Loucy (cell line): ENCODE measurements at regions not wholly inside any gene's neighbourhood (a gene's known extent, or its start where the extent isn't known, plus 50 kb on each side); places are given as distances from the start of the nearest gene placed in this dataset.

Experiments
- H2AFZ ChIP-seq: fragments of 200-600 bp; sonication (generic); 2 replicates; pipeline ENCODE4 v1.6.0; 2016; ENCODE audit warnings: antibody characterized with exemption, mild to moderate bottlenecking, low read length, moderate library complexity
- H3F3A ChIP-seq: fragments of 200-600 bp; 2 replicates; pipeline ENCODE4 v1.6.0; 2016; ENCODE audit warnings: antibody characterized with exemption, low read depth, mild to moderate bottlenecking
- H3K27me3 ChIP-seq: fragments of 200-600 bp; sonication (generic); 2 replicates; pipeline ENCODE4 v1.6.1; 2014; ENCODE audit warnings: low read length, mild to moderate bottlenecking; ENCODE audit not compliant: insufficient read depth, poor library complexity, severe bottlenecking
- H3K36me3 ChIP-seq: fragments of 200-600 bp; sonication (generic); 2 replicates; pipeline ENCODE4 v1.6.1; 2016; ENCODE audit warnings: low read length; ENCODE audit not compliant: insufficient read depth
- H3K4me1 ChIP-seq: fragments of 200-600 bp; sonication (generic); 2 replicates; pipeline ENCODE4 v1.5.1; 2014; ENCODE audit warnings: low read length, mild to moderate bottlenecking; ENCODE audit not compliant: insufficient read depth, poor library complexity, severe bottlenecking
- H3K4me2 ChIP-seq: fragments of 200-600 bp; sonication (generic); 2 replicates; pipeline ENCODE4 v1.6.0; 2014; ENCODE audit warnings: antibody characterized with exemption, low read length, low read depth, mild to moderate bottlenecking; ENCODE audit not compliant: poor library complexity, severe bottlenecking
- H3K4me3 ChIP-seq: fragments of 200-600 bp; sonication (generic); 2 replicates; pipeline ENCODE4 v1.5.1; 2014; ENCODE audit warnings: low read length, mild to moderate bottlenecking, mixed read lengths; ENCODE audit not compliant: poor library complexity, severe bottlenecking
- H3K79me2 ChIP-seq: fragments of 200-600 bp; sonication (generic); 2 replicates; pipeline ENCODE4 v1.6.1; 2014; ENCODE audit warnings: low read length; ENCODE audit not compliant: insufficient read depth
- H3K9ac ChIP-seq: fragments of 200-600 bp; sonication (generic); 2 replicates; pipeline ENCODE4 v1.6.0; 2014; ENCODE audit warnings: mild to moderate bottlenecking, low read depth, low read length, moderate library complexity; ENCODE audit not compliant: poor library complexity, severe bottlenecking
- H3K9me2 ChIP-seq: fragments of 200-600 bp; sonication (generic); replicated peaks from 2 replicates; pipeline ENCODE4 v1.6.1; 2016; ENCODE audit warnings: low read depth, low read length, mixed read lengths
- H3K9me3 ChIP-seq: fragments of 200-600 bp; sonication (generic); 2 replicates; pipeline ENCODE4 v1.6.1; 2014; ENCODE audit warnings: mild to moderate bottlenecking, antibody characterized with exemption, low read length, low read depth; ENCODE audit not compliant: insufficient read depth
- H4K20me1 ChIP-seq: fragments of 200-600 bp; sonication (generic); 2 replicates; pipeline ENCODE4 v1.6.0; 2014; ENCODE audit warnings: antibody characterized with exemption, low read length, mild to moderate bottlenecking; ENCODE audit not compliant: insufficient read depth, poor library complexity, severe bottlenecking
- EZH2phosphoT487 ChIP-seq: fragments of 200-600 bp; IDR thresholded peaks from 2 replicates; pipeline ENCODE4 v1.6.1; 2018; ENCODE audit warnings: antibody characterized with exemption, mild to moderate bottlenecking, moderate library complexity, borderline replicate concordance
- TF ChIP-seq, protein P1 (sequence below): fragments of 200-600 bp; sonication (generic); conservative IDR thresholded peaks from 2 replicates; pipeline ENCODE4 v1.5.1; 2014; ENCODE audit warnings: mild to moderate bottlenecking, antibody characterized with exemption, low read length

DNA sequence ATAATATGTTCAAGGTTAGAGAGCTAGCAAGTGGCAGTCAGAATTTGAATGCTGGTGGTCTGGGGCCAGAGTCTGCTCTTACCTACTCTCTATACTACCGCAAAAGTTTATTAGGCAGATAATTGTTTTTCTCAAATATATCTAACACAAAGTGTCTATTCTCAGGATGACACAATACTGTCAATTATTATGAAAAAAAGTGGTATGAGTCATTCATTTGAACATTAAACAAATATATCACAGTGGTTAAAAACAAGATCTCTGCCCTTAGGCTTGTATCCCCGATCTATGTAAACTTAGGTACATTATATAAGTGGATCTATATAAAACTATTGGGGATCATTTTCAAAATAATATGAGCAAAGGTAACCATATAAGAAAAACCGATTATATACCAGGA is 354.9 kb downstream of the CETN3 start:
- Histone ChIP-seq H3K4me3 (no peak overlapping the region), H3K4me2 (no peak overlapping the region), H3K9me2 (no peaks in the 10 kb centered on the region), H3K9ac (no peak overlapping the region), H3K79me2 (no peaks in the 10 kb centered on the region), H3K36me3 (no peaks in the 10 kb centered on the region), H3K27me3 (no peaks in the 10 kb centered on the region), H2AFZ (no peak overlapping the region), H3K4me1 (no peaks in the 10 kb centered on the region), H4K20me1 (no peaks in the 10 kb centered on the region), H3K9me3 (no peaks in the 10 kb centered on the region), H3F3A (no peaks in the 10 kb centered on the region)
- TF ChIP-seq EZH2phosphoT487, result no peak
- TF ChIP-seq, protein P1, sequence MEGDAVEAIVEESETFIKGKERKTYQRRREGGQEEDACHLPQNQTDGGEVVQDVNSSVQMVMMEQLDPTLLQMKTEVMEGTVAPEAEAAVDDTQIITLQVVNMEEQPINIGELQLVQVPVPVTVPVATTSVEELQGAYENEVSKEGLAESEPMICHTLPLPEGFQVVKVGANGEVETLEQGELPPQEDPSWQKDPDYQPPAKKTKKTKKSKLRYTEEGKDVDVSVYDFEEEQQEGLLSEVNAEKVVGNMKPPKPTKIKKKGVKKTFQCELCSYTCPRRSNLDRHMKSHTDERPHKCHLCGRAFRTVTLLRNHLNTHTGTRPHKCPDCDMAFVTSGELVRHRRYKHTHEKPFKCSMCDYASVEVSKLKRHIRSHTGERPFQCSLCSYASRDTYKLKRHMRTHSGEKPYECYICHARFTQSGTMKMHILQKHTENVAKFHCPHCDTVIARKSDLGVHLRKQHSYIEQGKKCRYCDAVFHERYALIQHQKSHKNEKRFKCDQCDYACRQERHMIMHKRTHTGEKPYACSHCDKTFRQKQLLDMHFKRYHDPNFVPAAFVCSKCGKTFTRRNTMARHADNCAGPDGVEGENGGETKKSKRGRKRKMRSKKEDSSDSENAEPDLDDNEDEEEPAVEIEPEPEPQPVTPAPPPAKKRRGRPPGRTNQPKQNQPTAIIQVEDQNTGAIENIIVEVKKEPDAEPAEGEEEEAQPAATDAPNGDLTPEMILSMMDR, result no peak

GRCh38 chr5:90051756-90052155 is 357.8 kb downstream of the CETN3 start:
- H3K27me3 ChIP-seq, result no peaks in the 10 kb centered on the region
- H4K20me1 ChIP-seq, result no peaks in the 10 kb centered on the region

GRCh38 chr5:90050103-90050502 is 359.5 kb downstream of the CETN3 start:
- no peak overlapping the region for H3K4me2 ChIP-seq
- H3K4me1 ChIP-seq, result no peaks in the 10 kb centered on the region
- no peaks in the 10 kb centered on the region for H3K9me2 ChIP-seq
- H3K79me2 ChIP-seq, result no peaks in the 10 kb centered on the region
- H3K9ac ChIP-seq, result no peak overlapping the region
- no peaks in the 10 kb centered on the region for H3K27me3 ChIP-seq
- H2AFZ ChIP-seq, result no peak overlapping the region
- no peaks in the 10 kb centered on the region for H3K9me3 ChIP-seq
- no peak for TF ChIP-seq EZH2phosphoT487
- TF ChIP-seq, protein P1, result no peak
- no peaks in the 10 kb centered on the region for H4K20me1 ChIP-seq
- no peaks in the 10 kb centered on the region for H3F3A ChIP-seq
- H3K4me3 ChIP-seq, result no peak overlapping the region
- no peaks in the 10 kb centered on the region for H3K36me3 ChIP-seq

More at GRCh38 chr5:90051756-90052155, 357.8 kb downstream of the CETN3 start:
- Histone ChIP-seq H3K9ac (no peak overlapping the region), H3K9me3 (no peaks in the 10 kb centered on the region), H3K36me3 (no peaks in the 10 kb centered on the region), H3K79me2 (no peaks in the 10 kb centered on the region), H3K4me1 (no peaks in the 10 kb centered on the region), H3K4me2 (no peak overlapping the region), H3K4me3 (no peak overlapping the region), H3K9me2 (no peaks in the 10 kb centered on the region), H3F3A (no peaks in the 10 kb centered on the region), H2AFZ (no peak overlapping the region)
- TF ChIP-seq, protein P1, result no peak
- TF ChIP-seq EZH2phosphoT487, result no peak
